Brain microvascular endothelial cell (primary cell): ENCODE measurements at regions not wholly inside any gene's neighbourhood (a gene's known extent, or its start where the extent isn't known, plus 50 kb on each side); places are given as distances from the start of the nearest gene placed in this dataset.

Experiments
- DNase-seq: peaks from one replicate; pipeline ENCODE4 v3.0.0-alpha.2; 2020
- H3K27ac ChIP-seq: fragments of 250-450 bp; sonication (Bioruptor Pico); 2 replicates; pipeline ENCODE4 v1.5.1; 2020; ENCODE audit warnings: mild to moderate bottlenecking, moderate library complexity
- H3K27me3 ChIP-seq: fragments of 250-450 bp; sonication (Bioruptor Pico); replicated peaks from 2 replicates; pipeline ENCODE4 v1.5.1; 2020; ENCODE audit warnings: mild to moderate bottlenecking
- H3K36me3 ChIP-seq: fragments of 250-450 bp; sonication (Bioruptor Pico); replicated peaks from 2 replicates; pipeline ENCODE4 v1.5.1; 2020; ENCODE audit warnings: mild to moderate bottlenecking
- H3K4me3 ChIP-seq: 2 replicates; pipeline ENCODE4 v1.5.1; 2011; ENCODE audit warnings: low read depth, mild to moderate bottlenecking, control low read depth, low read length, moderate library complexity
- CTCF ChIP-seq: IDR thresholded peaks from 2 replicates; pipeline ENCODE4 v1.5.1; 2011; ENCODE audit warnings: low read depth, mild to moderate bottlenecking, moderate library complexity, low read length, control low read depth, inconsistent platforms; ENCODE audit errors: missing control alignments
- in situ Hi-C: cut with HindIII; loops from 2 replicates; pipeline ENCODE4 v1.10.0; 2017; ENCODE audit warnings: low sequenced_read_pairs, low pct_ligation_motif_present

- Histone ChIP-seq H3K36me3 (no peaks in the 10 kb centered on the region), H3K27ac (no peak overlapping the region), H3K27me3 (no peaks in the 10 kb centered on the region), H3K4me3 (no peak overlapping the region)
- in situ Hi-C loops: no loop called here
- no peak for TF ChIP-seq CTCF
- DNase-seq: no peak
Measured at GRCh38 chr11:23859087-23859486, 637.8 kb upstream of the LUZP2 start.

- DNase-seq: no peak
- Histone ChIP-seq H3K4me3 (no peak overlapping the region), H3K27ac (no peak overlapping the region), H3K36me3 (no peaks in the 10 kb centered on the region), H3K27me3 (no peaks in the 10 kb centered on the region)
- no peak for TF ChIP-seq CTCF
- in situ Hi-C loops: no loop called here
Measured at GRCh38 chr11:23861615-23862014, 635.2 kb upstream of the LUZP2 start.

GRCh38 chr11:23865341-23865975 lies 631.4 kb upstream of the LUZP2 start:
- H3K4me3 ChIP-seq: no peak overlapping the region
- H3K27me3 ChIP-seq: no peaks in the 10 kb centered on the region
- TF ChIP-seq CTCF: no peak
- in situ Hi-C loops: no loop called here
- no peak for DNase-seq
- no peak overlapping the region for H3K27ac ChIP-seq
- H3K36me3 ChIP-seq: no peaks in the 10 kb centered on the region

- H3K27me3 ChIP-seq: no peaks in the 10 kb centered on the region
- DNase-seq: no peak
- in situ Hi-C loops: no loop called here
- no peak overlapping the region for H3K4me3 ChIP-seq
- H3K36me3 ChIP-seq: no peaks in the 10 kb centered on the region
- no peak for TF ChIP-seq CTCF
- H3K27ac ChIP-seq: no peak overlapping the region
Measured at GRCh38 chr11:23866641-23867040, 630.2 kb upstream of the LUZP2 start.

GRCh38 chr11:23869671-23870070 lies 627.2 kb upstream of the LUZP2 start:
- H3K36me3 ChIP-seq: no peaks in the 10 kb centered on the region
- TF ChIP-seq CTCF: no peak
- no peak overlapping the region for H3K27ac ChIP-seq
- DNase-seq: no peak
- no peaks in the 10 kb centered on the region for H3K27me3 ChIP-seq
- in situ Hi-C loops: no loop called here
- H3K4me3 ChIP-seq: no peak overlapping the region

GRCh38 chr11:23873406-23873805 lies 623.4 kb upstream of the LUZP2 start:
- DNase-seq: no peak
- in situ Hi-C loops: no loop called here
- H3K27me3 ChIP-seq: no peaks in the 10 kb centered on the region
- no peaks in the 10 kb centered on the region for H3K36me3 ChIP-seq
- no peak overlapping the region for H3K27ac ChIP-seq
- no peak for TF ChIP-seq CTCF
- no peak overlapping the region for H3K4me3 ChIP-seq
